ENCODE measurements at regions not wholly inside any gene's neighbourhood (a gene's known extent, or its start where the extent isn't known, plus 50 kb on each side); places are given as distances from the start of the nearest gene placed in this dataset.

- no peaks in the 10 kb centered on the region for H4K20me1 ChIP-seq (ENCODE audit: insufficient read depth, low read length)
- intact Hi-C loops (cut with micrococcal nuclease; ENCODE audit: unreplicated experiment) (loop anchor here (5.0 to 10.0 kb wide), 2 partner anchors 102 to 299 kb away; no protein-coding TSS in a partner anchor), in situ Hi-C loops (cut with HindIII; ENCODE audit: extremely low pct_ligation_motif_present, low pct_unique_long_range_greater_than_20kb) (no loop called here)
- H3K36me3 ChIP-seq (replicated peaks in 1 of 2; ENCODE audit: control insufficient read depth in 1 of 2, insufficient read depth in 2 of 2, low read length in 2 of 2): no peaks in the 10 kb centered on the region; a peak in 1 of 5 replicates
- H3K4me2 ChIP-seq (ENCODE audit: low read depth, low read length): no peak overlapping the region
- no peaks in the 10 kb centered on the region for H3K9me3 ChIP-seq (ENCODE audit: low read length)
- BruUV-seq (replicated peaks): no TSS peak
- ChIA-PET CTCF (ENCODE audit: low intra/inter-chr PET ratio, low total read pairs) (no interaction called here), POLR2A (interaction anchor here (0.8 to 1.6 kb wide), 3 partner anchors 13 to 129 kb away, joined by 4 to 11 read pairs (median 8); no protein-coding TSS in a partner anchor)
- no peaks in the 10 kb centered on the region for H3K79me2 ChIP-seq (ENCODE audit: insufficient read depth, low read length)
- H3K4me3 ChIP-seq (replicated peaks in 1 of 3; ENCODE audit: insufficient read depth in 1 of 3, low read depth in 2 of 3, low read length in 3 of 3): no peak overlapping the region
- TF ChIP-seq ZNF550 (CRISPR knock-in tag; IDR thresholded peaks at IDR 0.05; ENCODE audit: borderline replicate concordance): no peak
- peak; percentile 85 for TF ChIP-seq ZNF121 (CRISPR knock-in tag; IDR thresholded peaks at IDR 0.05)
- 99% methylated on average over 5 of the region's 5 CpGs for WGBS (ENCODE audit: low lambda C conversion rate)
- H3K27me3 ChIP-seq (ENCODE audit: control insufficient read depth in 1 of 2, insufficient read depth in 2 of 2, low read length in 2 of 2): no peaks in the 10 kb centered on the region; a peak in 1 of 5 replicates
- H3K27ac ChIP-seq (ENCODE audit: extremely low read length, insufficient read depth, low read length): peak overlapping the region; percentile 99
- ATAC-seq (no peak), DNase-seq (ENCODE audit: low spot score) (no peak), FAIRE-seq (no peak)
- no peak overlapping the region for H3K9ac ChIP-seq (ENCODE audit: insufficient read depth, low read depth, low read length)
- peaks cover 85% of the 10 kb centered on the region for H3K4me1 ChIP-seq (ENCODE audit: insufficient read depth, low read length)
- H2AFZ ChIP-seq (ENCODE audit: low read length): no peak overlapping the region
These were observed 100.2 kb downstream of the RHOU start for GRCh38 chr1:228835456-228835855.

- FAIRE-seq (no peak), ATAC-seq (peak; percentile 8; the same call in 1 of the 3 replicates), DNase-seq (ENCODE audit: low spot score) (no peak)
- Histone ChIP-seq H4K20me1 (ENCODE audit: insufficient read depth, low read length) (no peaks in the 10 kb centered on the region), H3K4me3 (replicated peaks in 1 of 3; ENCODE audit: insufficient read depth in 1 of 3, low read depth in 2 of 3, low read length in 3 of 3) (peak overlapping the region; percentile 12 to 53 (median 32); a peak in 2 of 6 replicates), H3K9me3 (ENCODE audit: low read length) (no peaks in the 10 kb centered on the region), H3K4me2 (ENCODE audit: low read depth, low read length) (peak overlapping the region; percentile 91), H3K79me2 (ENCODE audit: insufficient read depth, low read length) (no peaks in the 10 kb centered on the region), H3K27me3 (ENCODE audit: control insufficient read depth in 1 of 2, insufficient read depth in 2 of 2, low read length in 2 of 2) (no peaks in the 10 kb centered on the region; a peak in 1 of 5 replicates), H3K9ac (ENCODE audit: insufficient read depth, low read depth, low read length) (peak overlapping the region; percentile 88), H3K4me1 (ENCODE audit: insufficient read depth, low read length) (peaks cover 85% of the 10 kb centered on the region), H2AFZ (ENCODE audit: low read length) (no peak overlapping the region), H3K27ac (ENCODE audit: extremely low read length, insufficient read depth, low read length) (peak overlapping the region; percentile 99), H3K36me3 (replicated peaks in 1 of 2; ENCODE audit: control insufficient read depth in 1 of 2, insufficient read depth in 2 of 2, low read length in 2 of 2) (no peaks in the 10 kb centered on the region; a peak in 1 of 5 replicates)
- ChIA-PET POLR2A (interaction anchor here (0.7 to 3.9 kb wide), 9 partner anchors 10 to 196 kb away, joined by 3 to 46 read pairs (median 4); partner anchors contain the start of gene RHOU), CTCF (ENCODE audit: low intra/inter-chr PET ratio, low total read pairs) (no interaction called here)
- BruUV-seq (replicated peaks): no TSS peak
- in situ Hi-C loops (cut with HindIII; ENCODE audit: extremely low pct_ligation_motif_present, low pct_unique_long_range_greater_than_20kb) (no loop called here), intact Hi-C loops (cut with micrococcal nuclease; ENCODE audit: unreplicated experiment) (loop anchor here (2.0 to 10.0 kb wide), 3 partner anchors 99 to 299 kb away; no protein-coding TSS in a partner anchor)
- 50% methylated on average over 3 of the region's 3 CpGs for WGBS (ENCODE audit: low lambda C conversion rate)
- no peak for TF ChIP-seq SETDB1 (CRISPR knock-in tag; IDR thresholded peaks at IDR 0.05; ENCODE audit: borderline replicate concordance)
- no peak for TF ChIP-seq GPN1 (CRISPR knock-in tag; IDR thresholded peaks at IDR 0.05; ENCODE audit: borderline replicate concordance)
- no peak for TF ChIP-seq CC2D1A (CRISPR knock-in tag; IDR thresholded peaks at IDR 0.05)
- TF ChIP-seq NFIC (IDR thresholded peaks at IDR 0.05; ENCODE audit: low read length): 0 out of 2 replicates have a peak, but pooled peaks have one; percentile 24
- no peak for TF ChIP-seq ZNF121 (CRISPR knock-in tag; IDR thresholded peaks at IDR 0.05)
- no peak for TF ChIP-seq HNRNPK (IDR thresholded peaks at IDR 0.05; ENCODE audit: low read depth, low read length, poor library complexity, severe bottlenecking)
- peak; percentile 1; the same call in 1 of the 2 replicates for TF ChIP-seq ATF1 (CRISPR knock-in tag; IDR thresholded peaks at IDR 0.05)
- TF ChIP-seq RAD21 (CRISPR knock-in tag; IDR thresholded peaks at IDR 0.05): 0 out of 2 replicates have a peak, but pooled peaks have one; percentile 14
- TF ChIP-seq GABPA (IDR thresholded peaks at IDR 0.05; ENCODE audit: low read depth, low read length): no peak
- no peak for TF ChIP-seq GABPA (CRISPR knock-in tag; IDR thresholded peaks at IDR 0.05; ENCODE audit: low read depth)
- TF ChIP-seq DNMT1 (CRISPR knock-in tag; IDR thresholded peaks at IDR 0.05): no peak
- 0 out of 2 replicates have a peak, but pooled peaks have one; percentile 10 for TF ChIP-seq ZFP91 (CRISPR knock-in tag; IDR thresholded peaks at IDR 0.05; ENCODE audit: borderline replicate concordance)
- TF ChIP-seq ZNF124 (CRISPR knock-in tag; IDR thresholded peaks at IDR 0.05): no peak
- TF ChIP-seq SKIL (CRISPR knock-in tag; IDR thresholded peaks at IDR 0.05; ENCODE audit: borderline replicate concordance): 0 out of 2 replicates have a peak, but pooled peaks have one; percentile 5
- TF ChIP-seq CBFB (CRISPR knock-in tag; IDR thresholded peaks at IDR 0.05): no peak
These were observed 100.6 kb downstream of the RHOU start for GRCh38 chr1:228835911-228836310.

Data from HepG2 (cell line).